Calu3 (cell line): ENCODE measurements at regions not wholly inside any gene's neighbourhood (a gene's known extent, or its start where the extent isn't known, plus 50 kb on each side); places are given as distances from the start of the nearest gene placed in this dataset.

Source experiments
- BruUV-seq: library from RNA; stranded (reverse); fragments of 400-500 nt; replicated peaks from 2 replicates; lab custom pipeline; 2021; lab: Mats Ljungman, UMichigan
- CTCF ChIA-PET: fragments of 300-600 bp; sonication (Branson Sonifier 250); formaldehyde crosslinking; loops from one replicate; lab custom pipeline; 2022; ENCODE audit warnings: antibody characterized with exemption; lab: Charles Lee
- DNase-seq: peaks from one replicate; pipeline ENCODE4 v3.0.0; 2022
- H3K27ac Mint-ChIP-seq: one replicate; pipeline ENCODE4 v1.8.0; 2022; ENCODE audit warnings: mixed read lengths; ENCODE audit not compliant: unreplicated experiment
- H3K27me3 Mint-ChIP-seq: one replicate; pipeline ENCODE4 v1.8.0; 2022; ENCODE audit warnings: mixed read lengths; ENCODE audit not compliant: unreplicated experiment
- H3K36me3 Mint-ChIP-seq: one replicate; pipeline ENCODE4 v1.8.0; 2022; ENCODE audit warnings: mild to moderate bottlenecking, moderate library complexity, mixed read lengths; ENCODE audit not compliant: insufficient read depth, unreplicated experiment
- H3K4me1 Mint-ChIP-seq: one replicate; pipeline ENCODE4 v1.8.0; 2022; ENCODE audit warnings: mild to moderate bottlenecking, low read depth, mixed read lengths; ENCODE audit not compliant: unreplicated experiment
- H3K4me3 Mint-ChIP-seq: one replicate; pipeline ENCODE4 v1.8.0; 2022; ENCODE audit warnings: mild to moderate bottlenecking, low read depth, moderate library complexity, mixed read lengths; ENCODE audit not compliant: unreplicated experiment
- H3K9me3 Mint-ChIP-seq: one replicate; pipeline ENCODE4 v1.8.0; 2022; ENCODE audit warnings: low read depth, mixed read lengths; ENCODE audit not compliant: unreplicated experiment
- intact Hi-C: fragments of 100-400 bp; cut with micrococcal nuclease; formaldehyde crosslinking; loops from one replicate; pipeline ENCODE4 v1.10.0; 2022; ENCODE audit not compliant: unreplicated experiment
- TF ChIP-seq, protein P1 (sequence below): fragments of 200-600 bp; IDR thresholded peaks from one replicate; pipeline ENCODE4 v1.8.0; 2022; ENCODE audit warnings: antibody characterized with exemption; ENCODE audit not compliant: unreplicated experiment

DNA sequence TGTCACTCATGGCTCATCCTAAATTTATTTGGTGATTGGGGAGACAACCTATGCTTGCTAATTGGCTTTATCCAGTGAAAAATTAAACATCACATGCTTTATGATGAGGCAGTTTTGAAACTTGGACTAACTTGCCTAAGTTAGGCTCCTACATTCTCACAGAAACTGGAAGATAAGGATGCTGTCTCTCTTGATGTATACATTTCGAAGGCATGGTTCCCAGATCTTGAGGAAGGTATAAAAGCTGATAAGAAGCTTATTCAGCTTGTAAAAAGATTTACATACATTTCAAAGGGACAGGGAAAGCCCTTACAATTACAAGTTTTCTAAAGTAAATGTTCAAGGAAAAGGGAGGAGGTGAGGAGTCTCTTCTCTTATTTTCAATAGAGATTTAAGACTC lies 561.7 kb downstream of the IPMK start:
- TF ChIP-seq, protein P1, sequence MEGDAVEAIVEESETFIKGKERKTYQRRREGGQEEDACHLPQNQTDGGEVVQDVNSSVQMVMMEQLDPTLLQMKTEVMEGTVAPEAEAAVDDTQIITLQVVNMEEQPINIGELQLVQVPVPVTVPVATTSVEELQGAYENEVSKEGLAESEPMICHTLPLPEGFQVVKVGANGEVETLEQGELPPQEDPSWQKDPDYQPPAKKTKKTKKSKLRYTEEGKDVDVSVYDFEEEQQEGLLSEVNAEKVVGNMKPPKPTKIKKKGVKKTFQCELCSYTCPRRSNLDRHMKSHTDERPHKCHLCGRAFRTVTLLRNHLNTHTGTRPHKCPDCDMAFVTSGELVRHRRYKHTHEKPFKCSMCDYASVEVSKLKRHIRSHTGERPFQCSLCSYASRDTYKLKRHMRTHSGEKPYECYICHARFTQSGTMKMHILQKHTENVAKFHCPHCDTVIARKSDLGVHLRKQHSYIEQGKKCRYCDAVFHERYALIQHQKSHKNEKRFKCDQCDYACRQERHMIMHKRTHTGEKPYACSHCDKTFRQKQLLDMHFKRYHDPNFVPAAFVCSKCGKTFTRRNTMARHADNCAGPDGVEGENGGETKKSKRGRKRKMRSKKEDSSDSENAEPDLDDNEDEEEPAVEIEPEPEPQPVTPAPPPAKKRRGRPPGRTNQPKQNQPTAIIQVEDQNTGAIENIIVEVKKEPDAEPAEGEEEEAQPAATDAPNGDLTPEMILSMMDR = no peak
- Mint-ChIP-seq H3K27ac (peak overlapping the region; percentile 18), H3K27me3 (no peaks in the 10 kb centered on the region), H3K4me3 (no peak overlapping the region), H3K36me3 (peaks cover 6% of the 10 kb centered on the region), H3K4me1 (peaks cover 34% of the 10 kb centered on the region), H3K9me3 (no peaks in the 10 kb centered on the region)
- intact Hi-C loops = no loop called here
- DNase-seq = no peak
- BruUV-seq = no TSS peak
- CTCF ChIA-PET = no interaction called here

DNA sequence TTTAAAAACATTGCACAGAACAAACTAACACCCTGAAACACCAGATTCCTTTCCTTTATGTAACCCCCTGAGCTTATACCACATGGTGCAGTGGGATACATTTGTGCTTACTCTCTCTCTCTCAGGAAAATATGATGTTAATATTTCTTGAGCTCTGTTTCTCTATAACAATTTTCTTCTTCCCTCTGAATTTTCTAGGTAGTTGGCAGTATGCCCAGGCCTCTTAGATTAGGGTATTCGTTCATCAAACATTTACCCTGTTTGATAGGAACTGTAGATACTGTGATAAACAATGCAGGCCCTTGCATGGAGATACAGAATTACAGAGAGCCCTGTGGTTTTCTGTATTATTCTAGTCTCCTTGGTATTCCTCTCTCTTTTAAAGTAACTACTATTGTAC lies 567.8 kb downstream of the IPMK start:
- intact Hi-C loops = loop anchor here (5.0 kb wide), 2 partner anchors 292 to 452 kb away; no protein-coding TSS in a partner anchor

DNA sequence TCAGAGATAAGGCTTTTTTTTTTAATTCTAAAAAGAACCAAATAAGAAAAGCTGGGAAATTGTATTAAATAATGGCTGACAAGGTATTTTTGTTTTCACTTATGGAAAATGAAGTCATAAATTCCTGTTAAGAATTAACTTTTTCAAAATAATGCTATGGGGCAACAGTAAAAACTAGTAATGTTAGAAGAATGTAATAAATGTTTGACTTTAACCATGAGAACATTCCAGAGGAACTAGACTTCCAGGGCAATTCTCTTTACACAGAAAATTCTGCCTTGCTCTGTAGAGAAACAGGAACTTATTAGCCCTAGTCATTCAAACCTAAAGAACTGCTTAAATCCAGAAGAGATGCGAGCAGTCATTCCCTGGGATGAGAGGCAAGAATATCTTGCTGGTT lies 571.1 kb downstream of the IPMK start:
- Mint-ChIP-seq H3K4me1 (peaks cover 87% of the 10 kb centered on the region), H3K27ac (peak overlapping the region; percentile 98), H3K4me3 (peak overlapping the region; percentile 46), H3K36me3 (peaks cover 14% of the 10 kb centered on the region), H3K9me3 (no peaks in the 10 kb centered on the region), H3K27me3 (no peaks in the 10 kb centered on the region)
- no TSS peak for BruUV-seq
- DNase-seq = peak; percentile 13
- TF ChIP-seq, protein P1 = no peak
- CTCF ChIA-PET = interaction anchor here (0.5 to 0.8 kb wide), 5 partner anchors 28 to 886 kb away, joined by 3 to 6 read pairs (median 4); no protein-coding TSS in a partner anchor
- intact Hi-C loops = loop anchor here (5.0 kb wide), 1 partner anchor 456 kb away; no protein-coding TSS in a partner anchor

More for the DNA sequence above, 567.8 kb downstream of the IPMK start:
- no peaks in the 10 kb centered on the region for H3K27me3 Mint-ChIP-seq
- H3K9me3 Mint-ChIP-seq = no peaks in the 10 kb centered on the region
- no TSS peak for BruUV-seq
- TF ChIP-seq, protein P1 = no peak
- H3K4me1 Mint-ChIP-seq = peaks cover 75% of the 10 kb centered on the region
- H3K36me3 Mint-ChIP-seq = peaks cover 20% of the 10 kb centered on the region
- CTCF ChIA-PET = interaction anchor here (1.1 kb wide), 2 partner anchors 43 to 293 kb away, joined by 3 to 4 read pairs; no protein-coding TSS in a partner anchor
- DNase-seq = peak; percentile 65
- peak overlapping the region; percentile 81 for H3K27ac Mint-ChIP-seq
- peak overlapping the region; percentile 9 for H3K4me3 Mint-ChIP-seq

DNA sequence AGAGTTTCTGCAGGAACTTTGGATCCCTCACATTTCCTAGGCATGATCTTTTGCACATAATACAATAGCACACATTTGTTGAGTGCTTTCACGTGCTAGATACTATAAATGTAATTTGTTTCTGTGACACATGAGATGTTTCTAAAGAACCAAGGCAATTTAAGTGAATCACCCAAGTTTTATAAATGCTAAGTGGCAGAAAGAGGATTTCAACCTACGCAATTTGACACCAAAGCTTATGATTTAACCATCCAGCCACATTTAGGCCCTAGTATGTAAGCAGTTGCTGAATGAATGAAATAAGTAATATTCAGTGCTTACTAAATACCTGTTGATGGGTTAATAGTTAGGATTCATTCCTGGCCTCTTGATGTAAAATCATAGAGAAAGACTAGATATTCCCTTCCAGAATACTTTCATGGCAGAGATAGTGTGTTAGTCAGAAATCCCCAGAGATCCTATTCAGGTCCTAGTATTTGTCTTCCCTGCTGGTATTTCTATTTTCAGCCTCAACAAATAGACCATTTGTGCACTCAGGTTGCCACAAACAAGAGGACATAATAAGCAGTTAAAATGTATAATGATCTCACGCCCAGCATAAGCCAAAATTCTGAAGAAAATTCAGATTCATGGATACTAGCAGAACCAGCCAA lies 572.6 kb downstream of the IPMK start:
- intact Hi-C loops = loop anchor here (5.0 kb wide), 1 partner anchor 457 kb away; no protein-coding TSS in a partner anchor
- CTCF ChIA-PET = no interaction called here
- no peak overlapping the region for H3K4me3 Mint-ChIP-seq
- peaks cover 9% of the 10 kb centered on the region for H3K36me3 Mint-ChIP-seq
- no peak for DNase-seq
- H3K27ac Mint-ChIP-seq = peak overlapping the region; percentile 98
- H3K9me3 Mint-ChIP-seq = no peaks in the 10 kb centered on the region
- peaks cover 86% of the 10 kb centered on the region for H3K4me1 Mint-ChIP-seq
- TF ChIP-seq, protein P1 = no peak
- H3K27me3 Mint-ChIP-seq = no peaks in the 10 kb centered on the region
- BruUV-seq = no TSS peak
